T-helper 1 cell treated with Interleukin-12 subunit alpha and Interleukin-12 subunit beta and Interleukin-4 antibody, amounts not matched to agents 30 ng/mL and 1 ng/mL, for 36 hours (primary cell): ENCODE measurements at regions not wholly inside any gene's neighbourhood (a gene's known extent, or its start where the extent isn't known, plus 50 kb on each side); places are given as distances from the start of the nearest gene placed in this dataset.
"Not testable (repeated sequence)": the region's sequence is repeated elsewhere in the genome, so short reads cannot be mapped to it uniquely, and the experiment has no call there.

Experiments
- intact Hi-C: fragments of 100-400 bp; cut with micrococcal nuclease; formaldehyde crosslinking; loops from one replicate; pipeline ENCODE4 v1.15.1; 2024

- intact Hi-C loops: no loop called here
These were observed 85.3 kb upstream of the VEPH1 start for GRCh38 chr3:157588386-157589060.

- intact Hi-C loops: no loop called here
These were observed 83.1 kb upstream of the VEPH1 start for GRCh38 chr3:157586293-157586692.

- intact Hi-C loops: no loop called here
These were observed 82.2 kb upstream of the VEPH1 start for GRCh38 chr3:157585386-157585785.

GRCh38 chr3:157582637-157582973 lies 79.4 kb upstream of the VEPH1 start:
- intact Hi-C loops: no loop called here

- intact Hi-C loops: not testable (repeated sequence)
These were observed 78.9 kb upstream of the VEPH1 start for GRCh38 chr3:157581956-157582636.

- intact Hi-C loops: no loop called here
These were observed 78.2 kb upstream of the VEPH1 start for GRCh38 chr3:157581371-157581770.

- intact Hi-C loops: no loop called here
These were observed 75.0 kb upstream of the VEPH1 start for GRCh38 chr3:157578181-157578580.

- intact Hi-C loops: no loop called here
These were observed 71.3 kb upstream of the VEPH1 start for GRCh38 chr3:157574531-157574930.

GRCh38 chr3:157573780-157574378 lies 70.7 kb upstream of the VEPH1 start:
- intact Hi-C loops: no loop called here

- intact Hi-C loops: no loop called here
These were observed 70.1 kb upstream of the VEPH1 start for GRCh38 chr3:157573281-157573680.

- intact Hi-C loops: loop anchor here (1.0 kb wide), 2 partner anchors 40 to 1422 kb away; no protein-coding TSS in a partner anchor
These were observed 69.5 kb upstream of the VEPH1 start for GRCh38 chr3:157572559-157573270.

GRCh38 chr3:157566596-157566995 lies 63.4 kb upstream of the VEPH1 start:
- intact Hi-C loops: no loop called here

GRCh38 chr3:157559401-157559800 lies 56.2 kb upstream of the VEPH1 start:
- intact Hi-C loops: no loop called here
